AG09319 (cell line): ENCODE measurements at regions not wholly inside any gene's neighbourhood (a gene's known extent, or its start where the extent isn't known, plus 50 kb on each side); places are given as distances from the start of the nearest gene placed in this dataset.

Experiments used
- DNase-seq: peaks from one replicate; pipeline ENCODE4 v3.0.0-alpha.2; 2010; ENCODE audit warnings: low read depth; ENCODE audit errors: extremely low read depth
- CTCF ChIP-seq: IDR thresholded peaks from 2 replicates; pipeline ENCODE4 v1.5.1; 2011; ENCODE audit warnings: low read depth, mild to moderate bottlenecking, inconsistent platforms, low read length, moderate library complexity

DNA sequence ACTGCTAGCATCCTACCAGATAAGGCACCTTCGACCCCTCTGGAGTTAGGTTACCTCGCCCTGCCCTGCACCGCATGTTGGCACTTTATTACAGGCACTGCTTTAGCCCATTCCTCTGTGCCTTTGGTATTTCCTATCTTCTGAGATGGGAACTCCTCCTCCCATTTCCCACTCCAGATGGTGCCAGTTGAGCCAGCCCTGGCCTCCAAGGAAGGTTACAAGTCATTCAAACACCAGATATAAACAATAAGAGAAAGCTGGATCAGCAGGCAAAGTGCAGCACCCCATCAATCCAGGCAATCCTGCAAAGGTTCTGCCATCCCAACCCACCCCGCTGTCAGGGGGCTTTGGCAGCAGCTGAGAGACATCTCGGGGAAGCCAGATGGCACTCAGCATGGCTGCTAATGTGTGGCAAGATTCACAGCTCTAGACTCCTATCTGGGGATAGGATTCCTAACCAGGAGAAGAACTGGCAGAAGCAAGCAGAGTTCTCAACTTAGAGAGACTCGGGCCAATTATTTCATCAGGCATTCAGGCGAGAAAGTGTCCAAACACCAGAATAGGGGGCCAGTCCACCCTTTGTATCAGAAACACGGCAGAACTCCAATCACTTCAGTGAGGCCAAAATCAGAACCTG lies 113.0 kb downstream of the COPRS start:
- DNase-seq, result no peak
- no peak for TF ChIP-seq CTCF

GRCh38 chr17:31744511-31744951 lies 114.5 kb downstream of the COPRS start:
- no peak for DNase-seq
- no peak for TF ChIP-seq CTCF

DNA sequence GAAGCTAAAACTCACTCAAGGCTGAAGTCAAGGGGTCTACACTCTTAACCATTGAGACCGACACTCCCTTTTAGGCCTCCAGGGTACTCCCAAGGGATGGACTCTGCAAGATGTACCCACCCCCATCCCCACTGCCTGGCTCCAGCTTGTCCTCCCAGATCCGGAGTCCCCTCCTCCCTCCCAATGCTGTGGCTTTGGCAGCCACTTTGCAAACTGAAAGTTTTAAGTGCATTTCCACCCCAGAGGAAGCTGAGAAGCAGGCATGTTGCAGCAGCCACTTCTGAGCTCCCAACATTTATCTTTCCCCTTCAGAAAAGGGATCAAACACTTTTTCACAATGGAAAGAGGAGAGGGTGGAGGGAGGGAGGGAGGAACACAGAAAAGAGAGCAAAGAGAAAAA lies 115.2 kb downstream of the COPRS start:
- no peak for DNase-seq
- TF ChIP-seq CTCF, result no peak

DNA sequence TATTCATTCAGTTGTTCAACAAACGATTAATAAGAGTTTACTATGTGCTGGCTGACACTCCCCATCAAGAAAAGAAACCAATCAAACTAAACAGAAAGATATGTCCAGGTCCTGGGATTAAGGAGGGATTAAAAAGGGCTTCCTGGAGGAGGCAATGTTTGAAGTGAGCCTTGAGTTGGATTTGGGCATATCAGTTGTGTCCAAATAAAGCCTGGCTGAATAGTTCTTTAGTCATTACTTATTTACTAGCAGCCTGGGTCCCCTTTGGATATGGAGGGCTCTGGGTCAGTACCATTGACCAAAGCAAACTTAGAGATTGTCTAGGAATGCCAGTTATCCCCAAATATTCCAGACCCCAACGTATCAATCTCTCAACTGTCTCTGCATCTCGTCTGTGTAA lies 117.7 kb downstream of the COPRS start:
- no peak for TF ChIP-seq CTCF
- DNase-seq, result no peak

DNA sequence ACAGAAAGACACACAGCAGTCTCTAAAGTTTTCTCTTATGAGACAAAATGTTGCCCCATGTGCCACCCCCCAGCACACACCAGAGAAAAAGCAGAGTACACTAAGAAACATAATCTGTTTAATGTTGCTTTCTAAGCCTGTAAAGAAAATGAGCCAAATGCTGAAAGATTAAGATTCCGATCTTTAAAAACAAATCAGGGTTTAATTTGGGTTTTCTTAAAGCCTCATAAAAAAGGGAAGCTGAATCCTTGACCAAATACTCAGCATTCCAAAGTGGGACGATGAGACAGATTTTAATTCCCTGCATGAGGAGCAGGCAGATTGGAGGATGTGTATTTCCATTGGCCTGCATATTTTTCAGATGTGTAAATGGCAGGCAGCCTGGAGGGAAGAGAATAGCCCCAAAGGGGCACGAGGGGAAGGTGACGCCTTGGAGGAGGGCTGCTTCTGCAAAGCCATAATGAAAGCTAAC lies 118.4 kb downstream of the COPRS start:
- DNase-seq, result peak; percentile 79

DNA sequence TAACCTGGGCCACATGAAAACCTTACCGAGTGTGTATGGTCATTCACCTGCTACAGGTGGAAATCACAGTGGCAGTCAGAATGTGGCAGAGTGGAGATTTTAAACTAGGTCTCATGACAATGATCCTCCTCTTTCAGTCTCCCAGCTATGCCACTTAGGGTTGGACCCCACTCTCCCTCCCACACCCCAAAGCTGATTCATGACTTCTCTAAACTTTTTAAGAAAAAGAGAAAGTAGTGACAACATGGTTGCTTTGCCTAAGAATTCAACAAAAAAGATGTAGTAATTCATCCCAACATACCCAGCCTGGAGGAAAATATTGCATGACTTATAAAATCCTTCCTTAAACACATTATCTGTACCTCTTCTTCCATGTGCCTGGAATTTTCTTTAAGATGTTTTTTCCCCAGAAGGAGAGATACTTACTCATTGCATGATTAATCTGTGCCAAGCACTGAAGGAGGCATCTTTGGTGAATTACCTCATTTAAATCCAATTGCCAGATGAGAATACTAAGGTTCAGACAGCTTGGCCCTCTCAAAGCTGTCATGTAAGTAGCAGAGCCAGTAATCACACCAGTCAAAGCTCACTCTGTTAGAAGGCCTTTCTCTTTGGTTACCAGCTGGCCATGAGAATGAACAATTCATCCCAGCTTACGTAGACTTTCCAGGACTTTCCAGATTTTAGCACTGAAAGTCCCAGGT lies 119.9 kb downstream of the COPRS start:
- TF ChIP-seq CTCF, result no peak
- no peak for DNase-seq

More for the DNA sequence above, 118.4 kb downstream of the COPRS start:
- TF ChIP-seq CTCF, result no peak

DNA sequence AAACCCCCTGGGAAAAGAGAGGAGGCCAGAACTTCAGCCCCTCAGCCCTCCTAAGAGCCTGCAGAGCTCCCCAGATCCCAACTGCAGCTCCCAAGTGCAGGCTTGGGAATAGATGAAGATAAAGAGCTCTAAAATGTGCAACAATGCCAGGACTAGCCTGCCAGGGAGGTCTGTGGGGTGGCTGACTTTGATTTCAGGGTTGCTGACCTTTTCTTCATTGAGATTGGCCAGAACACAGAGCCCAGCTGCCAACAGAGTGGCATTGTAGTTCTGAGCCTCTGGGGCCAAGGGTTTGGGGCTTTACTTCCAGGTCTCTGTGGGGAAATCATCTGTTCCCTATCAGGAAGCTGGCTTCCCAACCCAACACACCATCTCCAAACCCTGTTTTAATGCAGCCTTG lies 120.6 kb downstream of the COPRS start:
- TF ChIP-seq CTCF, result no peak
- DNase-seq, result no peak
